ENCODE measurements at regions not wholly inside any gene's neighbourhood (a gene's known extent, or its start where the extent isn't known, plus 50 kb on each side); places are given as distances from the start of the nearest gene placed in this dataset.
"Not testable (repeated sequence)": the region's sequence is repeated elsewhere in the genome, so short reads cannot be mapped to it uniquely, and the experiment has no call there.

DNA sequence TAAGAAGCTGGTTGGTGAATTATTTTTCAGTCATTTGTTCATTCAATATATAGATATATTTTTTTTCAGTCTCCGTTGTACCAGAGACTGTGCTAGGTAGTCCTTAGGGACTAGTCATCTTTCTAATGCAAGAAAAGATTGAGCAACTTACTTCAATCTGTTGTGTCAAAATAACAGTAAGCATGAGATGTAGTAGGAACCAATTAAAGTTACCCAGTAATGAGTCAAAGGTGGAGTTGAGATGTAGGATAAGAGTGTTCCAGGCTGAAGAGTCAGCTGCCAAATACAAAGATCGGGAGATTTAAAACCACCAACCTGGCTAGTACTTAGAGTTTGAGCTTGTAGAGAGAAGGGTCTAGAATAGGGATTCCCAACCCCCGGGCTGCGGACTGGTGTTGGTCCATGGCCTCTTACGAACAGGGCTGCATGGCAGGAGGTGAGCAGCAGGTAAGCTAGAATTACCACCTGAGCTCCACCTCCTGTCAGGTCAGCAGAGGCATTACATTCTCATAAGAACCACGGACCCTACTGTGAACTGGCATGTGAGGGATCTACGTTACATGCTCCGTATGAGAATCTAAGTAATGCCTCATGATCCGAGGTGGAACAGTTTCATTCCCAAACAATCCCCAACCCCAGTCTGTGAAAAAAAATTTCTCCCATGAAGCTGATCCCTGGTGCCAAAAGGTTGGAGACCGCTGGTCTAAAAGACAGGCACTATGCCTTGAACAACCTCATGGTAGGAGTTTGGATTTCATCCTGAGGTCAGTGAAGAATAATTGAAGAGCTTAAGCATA lies 1241.5 kb upstream of the WWC1 start:
- DNase-seq, result no peak

- no peak for DNase-seq
These were observed 1240.7 kb upstream of the WWC1 start for GRCh38 chr5:167050568-167051401.

DNA sequence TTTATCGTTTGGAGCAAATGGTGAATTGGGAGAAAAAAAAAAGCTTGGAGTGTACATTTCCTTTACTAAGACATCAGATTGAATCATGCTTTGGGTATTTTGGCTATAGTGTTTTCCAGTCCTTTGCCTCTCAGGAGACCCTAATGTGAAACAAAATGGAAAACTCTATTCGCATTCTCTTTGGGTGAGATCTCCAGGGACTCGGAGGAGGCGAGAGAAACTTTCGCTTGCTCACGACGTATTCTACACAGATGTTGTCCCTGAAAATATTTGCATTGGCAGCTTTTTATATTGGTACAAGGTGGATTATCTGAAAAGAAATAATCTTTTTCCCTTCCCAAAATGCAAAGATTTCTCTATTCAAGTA lies 1240.1 kb upstream of the WWC1 start:
- no peak for DNase-seq

- no peak for DNase-seq
These were observed 1238.7 kb upstream of the WWC1 start for GRCh38 chr5:167052791-167053190.

- no peak for DNase-seq
These were observed 1233.8 kb upstream of the WWC1 start for GRCh38 chr5:167057665-167058064.

- DNase-seq, result peak; percentile 87 to 98
These were observed 1229.8 kb upstream of the WWC1 start for GRCh38 chr5:167061695-167062094.

GRCh38 chr5:167063116-167063515 lies 1228.3 kb upstream of the WWC1 start:
- no peak for DNase-seq

- DNase-seq, result peak; percentile 33 to 74
These were observed 1227.7 kb upstream of the WWC1 start for GRCh38 chr5:167063788-167064187.

DNA sequence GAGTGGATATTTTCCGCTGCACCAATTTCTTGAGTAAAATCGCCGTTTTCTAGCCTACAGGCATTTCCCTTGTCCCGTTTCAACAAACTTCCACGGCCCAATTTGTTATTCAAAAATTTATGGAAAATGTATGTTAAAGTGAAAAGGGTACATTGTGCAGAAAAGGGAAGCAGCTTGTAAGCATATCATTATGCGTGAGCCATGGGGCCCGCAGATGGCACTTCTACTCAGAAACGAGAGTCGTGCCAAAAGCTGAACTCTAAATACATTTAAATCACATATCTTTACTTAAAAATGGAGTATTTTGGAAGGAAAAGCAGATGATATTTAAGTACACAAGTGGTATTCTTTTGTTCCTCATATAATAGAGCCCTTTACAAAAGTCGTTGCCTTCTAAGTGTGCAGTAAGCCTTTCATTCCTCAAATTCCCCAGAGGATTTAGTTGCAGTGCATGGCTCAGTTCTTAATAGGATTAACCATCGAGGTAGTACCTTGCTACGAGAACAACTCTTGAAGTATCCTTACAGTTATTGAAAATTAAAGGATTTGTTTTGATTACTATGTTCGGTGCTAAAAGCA lies 1227.2 kb upstream of the WWC1 start:
- DNase-seq, result no peak

DNA sequence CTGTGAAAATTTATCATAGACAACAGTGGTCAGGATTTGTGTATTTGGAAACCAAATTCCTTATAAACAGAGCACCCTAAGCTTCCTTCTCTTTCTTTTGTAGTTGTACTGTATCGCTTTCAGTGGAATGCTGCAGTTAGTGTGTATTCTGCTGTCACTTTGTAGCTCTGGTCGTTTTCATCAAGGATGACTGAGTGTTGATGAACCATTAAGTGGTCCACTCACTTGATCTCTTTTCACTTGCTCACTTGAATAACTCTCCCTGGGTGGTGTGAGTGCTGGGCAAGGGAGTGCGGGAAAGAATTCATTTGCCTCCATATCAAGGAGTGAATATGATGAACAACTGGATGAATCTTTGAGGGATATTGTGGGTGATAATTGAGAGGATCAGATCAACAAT lies 1225.7 kb upstream of the WWC1 start:
- DNase-seq, result no peak

GRCh38 chr5:167071981-167072610 lies 1219.3 kb upstream of the WWC1 start:
- no peak for DNase-seq

DNA sequence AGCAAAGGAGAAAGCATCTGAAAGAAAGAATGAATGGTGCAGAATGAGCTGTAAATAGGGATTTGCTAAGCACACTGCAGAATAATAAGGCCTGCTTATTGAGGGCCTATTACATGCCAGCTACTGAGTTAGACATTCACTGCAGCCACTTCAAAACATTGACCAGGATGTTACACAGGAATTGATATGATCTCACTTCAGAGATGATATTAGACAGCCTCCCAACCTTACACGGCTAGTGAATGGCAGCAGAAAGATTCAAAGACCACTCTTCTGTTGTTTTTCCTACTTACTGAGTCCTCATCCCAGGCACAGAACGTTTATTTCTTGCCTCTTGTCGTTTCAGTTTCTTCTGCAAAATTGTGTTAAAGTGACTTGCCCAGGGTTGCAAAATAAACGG lies 1209.9 kb upstream of the WWC1 start:
- no peak for DNase-seq

DNA sequence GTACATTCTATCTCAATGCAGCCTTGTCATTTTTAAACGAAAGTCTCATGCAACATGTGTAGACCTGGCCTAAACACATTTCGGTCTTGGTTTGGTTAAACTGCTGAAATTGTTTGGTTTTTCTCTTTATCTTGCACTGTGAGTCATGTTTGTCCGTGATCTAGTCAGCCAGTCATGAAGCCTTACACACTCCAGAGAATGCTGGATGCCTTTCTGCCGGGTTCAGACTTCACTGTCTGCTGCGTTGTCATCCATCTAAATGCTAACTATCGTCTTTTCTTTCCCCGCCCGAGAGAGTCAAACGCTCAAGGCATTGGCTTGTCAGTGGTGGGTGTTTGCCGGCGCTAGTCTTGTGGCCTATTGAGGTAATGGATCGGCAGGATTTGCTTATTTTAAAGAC lies 1194.6 kb upstream of the WWC1 start:
- no peak for DNase-seq

- peak; percentile 69 to 91 for DNase-seq
These were observed 1187.1 kb upstream of the WWC1 start for GRCh38 chr5:167104351-167104750.

DNA sequence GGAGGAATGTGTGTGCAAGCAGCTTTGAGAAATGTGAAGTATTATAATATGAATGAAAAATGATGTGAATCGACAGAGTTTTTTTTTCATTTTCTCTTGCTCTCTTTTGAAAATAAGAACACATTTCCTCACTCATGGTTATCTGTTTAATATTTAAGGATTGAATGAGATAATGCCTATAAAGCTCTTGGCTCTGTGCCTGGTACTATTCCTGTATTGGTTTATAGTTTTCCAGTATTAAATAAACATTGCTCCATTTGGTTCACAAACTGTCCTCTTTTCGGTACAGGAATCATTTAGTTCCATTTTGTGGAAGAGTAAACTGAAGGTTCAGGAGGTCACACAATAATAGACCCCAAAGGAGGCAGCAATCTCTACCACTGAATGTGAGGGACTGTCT lies 1185.5 kb upstream of the WWC1 start:
- DNase-seq, result no peak

- DNase-seq, result no peak
These were observed 1183.8 kb upstream of the WWC1 start for GRCh38 chr5:167107684-167108083.

GRCh38 chr5:167108266-167108665 lies 1183.2 kb upstream of the WWC1 start:
- not testable (repeated sequence) for DNase-seq

DNA sequence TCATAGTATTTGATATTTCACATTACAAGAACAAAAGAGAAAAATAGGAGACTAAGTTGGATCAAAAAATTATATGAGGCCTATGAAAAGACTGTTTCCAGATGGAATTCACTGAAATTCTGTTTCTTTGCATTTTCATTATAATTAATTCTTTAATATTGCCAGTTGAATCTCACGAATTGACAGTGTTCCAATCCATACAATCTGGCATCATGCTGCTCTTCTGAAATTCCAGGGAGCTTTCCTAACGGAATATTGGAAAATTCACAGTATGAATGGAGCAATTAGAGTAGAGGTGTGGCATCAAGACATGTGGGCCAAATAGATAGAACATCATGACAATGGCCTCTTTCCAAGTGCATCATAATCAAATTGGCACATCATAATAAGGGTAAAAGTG lies 1178.9 kb upstream of the WWC1 start:
- DNase-seq, result no peak

DNA sequence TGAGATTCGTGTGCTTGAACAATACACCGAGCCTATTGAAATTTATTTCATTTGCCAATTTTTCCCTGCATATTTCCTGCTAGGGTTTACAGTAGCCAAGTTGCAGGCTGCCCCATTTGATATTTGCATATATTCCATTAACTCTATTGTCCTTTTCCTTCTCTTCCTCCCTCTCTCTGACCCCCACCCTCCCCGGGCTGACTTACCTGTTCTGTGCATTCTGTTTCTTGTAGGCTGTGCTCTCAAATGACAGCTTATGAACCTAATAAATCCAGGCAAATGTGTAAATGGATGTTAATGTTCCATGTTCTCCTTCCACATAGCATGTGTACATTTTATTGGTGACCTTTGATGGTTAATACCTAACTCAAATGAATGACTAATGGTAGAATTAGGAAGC lies 1169.2 kb upstream of the WWC1 start:
- no peak for DNase-seq

DNA sequence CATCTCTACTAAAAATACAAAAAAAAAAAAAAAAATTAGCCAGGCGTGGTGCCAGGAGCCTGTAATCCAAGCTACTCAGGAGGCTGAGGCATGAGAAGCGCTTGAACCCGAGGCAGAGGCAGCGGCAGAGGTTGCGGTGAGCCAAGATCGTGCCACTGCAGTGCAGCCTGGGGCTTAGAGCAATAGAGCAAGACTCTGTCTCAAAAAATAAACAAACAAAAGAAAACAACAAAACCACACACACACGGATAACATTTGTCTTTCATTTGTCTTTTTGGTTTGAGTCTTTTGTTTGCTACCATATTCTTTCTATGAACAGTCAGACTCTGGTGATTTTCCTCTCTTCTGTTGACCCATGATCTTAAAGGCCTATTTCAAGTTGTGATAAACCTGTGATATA lies 1168.3 kb upstream of the WWC1 start:
- no peak for DNase-seq

- DNase-seq, result peak in 1 of 2 experiments; percentile 9
These were observed 1162.9 kb upstream of the WWC1 start for GRCh38 chr5:167128581-167128980.

DNA sequence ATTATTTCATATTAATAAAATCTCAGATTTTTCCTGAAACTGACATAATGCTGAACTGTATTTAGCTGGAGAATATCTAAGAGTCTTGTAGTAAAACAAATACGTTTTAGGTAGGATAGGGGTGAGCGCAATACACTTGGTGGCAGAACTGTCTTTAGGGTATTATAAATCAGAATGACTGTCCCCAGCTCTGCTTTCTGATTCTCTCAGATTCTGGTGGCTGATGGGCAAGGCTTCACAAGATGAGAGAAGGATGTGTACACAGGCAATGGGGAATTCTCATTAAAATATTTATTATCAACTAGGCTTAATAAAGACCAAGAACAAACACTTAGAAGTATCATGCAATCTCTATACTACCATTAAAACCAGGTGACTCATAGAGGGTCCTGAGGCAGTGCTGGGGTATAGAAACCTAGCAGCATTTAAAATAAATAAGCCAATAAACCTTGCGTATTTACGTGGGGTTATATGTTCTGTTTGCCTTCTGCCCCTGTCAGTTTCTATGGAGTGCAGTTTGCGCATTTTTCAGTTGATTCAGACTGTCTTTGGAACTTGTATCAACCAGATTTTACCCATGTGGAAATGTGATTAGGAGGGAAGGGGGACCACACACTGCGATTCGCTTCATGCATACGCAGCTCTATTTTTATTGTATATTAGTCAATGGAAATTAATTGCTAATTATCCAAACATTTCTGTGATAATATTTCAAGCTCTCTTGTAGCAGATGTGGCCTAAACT lies 1150.7 kb upstream of the WWC1 start:
- DNase-seq, result no peak

DNA sequence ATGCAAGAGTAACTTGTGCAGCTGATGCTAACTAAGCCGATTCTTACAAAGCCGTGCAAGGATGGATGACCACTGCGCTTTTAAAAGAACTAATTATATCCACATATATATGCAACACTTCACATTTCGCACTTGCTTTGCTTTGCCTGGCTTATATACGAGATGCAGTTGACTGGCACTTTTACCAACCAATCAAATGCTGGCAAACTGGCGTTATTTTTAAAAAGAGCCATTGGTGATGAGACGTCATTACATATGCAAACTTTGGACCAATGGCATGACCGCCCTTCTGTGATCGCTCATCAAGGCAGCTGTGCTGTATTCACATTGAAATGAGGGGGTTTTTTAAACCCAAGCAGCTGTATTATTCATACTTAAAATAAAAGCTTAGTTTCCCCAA lies 1147.7 kb upstream of the WWC1 start:
- DNase-seq, result no peak

All from NCI-H2081 (cell line).